Amniotic epithelial cell (primary cell): ENCODE measurements at regions not wholly inside any gene's neighbourhood (a gene's known extent, or its start where the extent isn't known, plus 50 kb on each side); places are given as distances from the start of the nearest gene placed in this dataset.
"Not testable (repeated sequence)": the region's sequence is repeated elsewhere in the genome, so short reads cannot be mapped to it uniquely, and the experiment has no call there.

Source experiments
- DNase-seq: peaks from one replicate; pipeline ENCODE4 v3.0.0-alpha.2; 2010; ENCODE audit warnings: low read depth

DNA sequence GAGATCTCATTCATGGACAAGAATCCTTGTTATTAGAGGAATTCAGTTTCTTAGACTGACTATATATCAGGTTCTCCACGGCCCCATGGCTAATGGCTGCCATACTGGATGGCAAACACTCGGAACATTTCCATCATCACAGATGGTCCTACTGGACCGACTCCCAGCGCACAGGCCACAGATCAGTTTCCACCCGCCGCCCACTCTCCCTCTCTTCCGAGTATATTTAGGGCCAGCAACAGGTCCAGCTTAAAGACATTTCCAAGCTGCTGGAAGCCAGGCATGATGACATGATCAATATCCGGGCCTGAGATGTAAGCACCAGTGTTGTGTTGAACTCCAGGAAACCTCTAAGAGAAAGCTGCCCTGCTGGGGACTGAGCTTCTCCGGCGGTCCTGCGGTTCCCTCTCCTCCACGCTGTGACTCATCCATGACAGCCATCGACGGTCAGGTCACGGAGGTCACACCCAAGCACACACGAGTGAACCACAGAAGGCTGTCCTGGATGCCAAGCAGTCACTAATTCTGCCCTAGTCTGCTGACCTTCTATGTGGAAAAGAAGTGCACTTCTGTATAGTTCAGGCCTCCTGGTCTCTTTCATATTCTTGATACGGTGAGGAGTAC is 64.4 kb upstream of the LPCAT1 start:
- DNase-seq, result not testable (repeated sequence)

DNA sequence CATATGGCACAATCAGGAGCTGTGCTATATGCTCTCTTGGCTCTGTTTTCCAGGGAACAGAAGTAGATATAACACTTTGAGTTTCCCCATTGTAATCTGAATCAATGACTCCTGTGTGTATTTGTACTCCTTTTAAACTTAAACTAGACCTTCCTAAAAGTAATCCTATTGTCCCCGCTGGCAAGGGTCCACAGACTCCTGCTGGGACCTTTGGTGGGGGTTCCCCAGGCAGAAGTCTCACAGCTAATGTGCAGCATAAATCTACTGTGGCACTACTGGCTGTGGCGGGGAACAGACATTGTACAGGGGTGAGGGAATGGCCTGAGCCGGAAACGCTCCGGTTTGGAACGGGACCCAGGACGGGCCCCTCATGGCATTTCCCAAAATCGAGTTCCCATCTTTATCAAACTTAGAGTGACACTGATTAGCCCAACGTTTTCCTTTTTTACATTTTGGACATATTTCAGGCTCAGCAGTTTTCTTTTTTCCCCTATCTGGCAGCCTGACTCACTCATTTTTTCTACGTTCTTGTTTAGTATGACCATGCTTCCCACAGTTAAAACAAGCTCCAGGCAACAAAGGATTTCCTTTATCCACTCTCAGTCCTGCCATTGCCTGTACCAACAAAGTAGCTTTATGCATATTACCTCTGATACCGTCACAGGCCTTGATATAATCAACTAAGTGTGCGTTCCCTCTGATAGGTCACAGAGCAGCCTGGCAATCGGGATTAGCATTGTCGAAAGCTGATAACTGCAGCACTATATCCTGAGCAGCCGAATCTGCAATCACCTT is 59.5 kb upstream of the LPCAT1 start:
- DNase-seq, result not testable (repeated sequence)

DNA sequence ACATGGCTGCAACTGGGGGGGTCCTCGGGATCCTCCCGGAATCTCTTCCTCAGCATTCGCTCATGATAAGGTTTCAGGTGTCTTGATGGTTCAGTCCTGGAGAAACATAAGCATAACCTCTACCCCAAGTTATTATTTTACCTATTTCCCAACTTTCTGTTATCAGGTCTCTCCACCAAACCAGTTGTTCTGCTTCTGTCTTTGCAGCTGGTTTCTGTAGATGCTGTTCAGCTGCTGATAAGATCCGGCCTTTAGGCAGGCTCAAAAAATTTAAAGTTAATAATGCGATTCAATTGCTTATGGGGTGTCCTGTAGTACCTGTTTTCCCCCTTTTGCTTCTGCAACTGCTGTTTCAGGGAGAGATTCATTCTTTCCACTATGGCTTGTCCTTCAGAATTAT is 55.6 kb upstream of the LPCAT1 start:
- not testable (repeated sequence) for DNase-seq

DNA sequence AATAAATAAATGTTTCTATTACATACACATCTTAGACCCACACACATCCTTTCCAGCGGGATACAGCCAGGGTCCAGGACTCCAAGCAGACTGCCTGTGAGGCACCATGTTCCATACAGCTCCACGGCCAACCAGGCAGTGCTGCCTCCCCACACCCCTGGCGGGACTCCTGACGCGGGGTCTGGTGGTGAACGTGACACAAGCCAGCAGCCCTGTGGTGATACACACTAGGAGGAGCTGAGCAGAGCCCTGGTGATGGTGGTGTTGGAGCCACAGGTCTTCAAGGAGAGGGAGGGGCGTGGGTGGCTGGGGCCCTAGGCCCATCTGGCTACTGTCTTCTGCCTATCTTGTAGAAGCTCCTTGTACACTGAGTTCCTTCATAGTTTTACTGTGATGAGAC is 53.1 kb upstream of the LPCAT1 start:
- DNase-seq, result peak; percentile 26

DNA sequence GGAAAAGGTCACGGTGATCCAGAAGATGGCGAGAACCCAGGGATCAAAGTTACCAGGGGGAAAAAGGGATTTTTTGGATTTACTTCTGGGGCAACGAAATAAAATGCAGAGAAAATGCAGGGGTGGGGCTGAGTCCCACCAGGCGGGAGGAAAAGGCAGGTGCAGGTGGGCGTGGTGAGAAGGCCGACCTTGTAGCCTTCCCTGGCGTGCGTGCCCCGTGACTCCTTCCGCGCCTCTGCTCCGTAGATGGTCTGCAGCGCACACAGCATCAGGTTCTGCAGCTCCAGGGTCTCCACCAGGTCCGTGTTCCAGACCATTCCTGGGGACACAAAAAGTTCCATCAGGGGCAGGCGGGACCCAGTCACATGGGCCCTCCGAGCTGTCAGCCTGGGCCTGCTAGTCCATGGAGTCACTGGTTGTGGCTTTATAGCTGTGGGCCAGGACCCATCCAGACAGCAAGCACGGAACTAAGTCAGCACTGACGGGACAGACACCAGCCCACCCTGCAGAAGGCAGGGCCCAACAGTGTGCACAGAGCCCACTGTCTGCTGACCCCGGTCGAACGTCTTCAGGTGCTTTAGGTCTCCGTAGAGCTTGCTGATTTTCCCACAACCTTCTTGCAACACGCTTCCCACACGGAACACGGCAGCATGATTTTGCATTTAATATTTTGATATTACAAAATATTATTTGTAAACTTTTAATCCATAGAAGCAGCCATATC is 52.4 kb upstream of the LPCAT1 start:
- not testable (repeated sequence) for DNase-seq

DNA sequence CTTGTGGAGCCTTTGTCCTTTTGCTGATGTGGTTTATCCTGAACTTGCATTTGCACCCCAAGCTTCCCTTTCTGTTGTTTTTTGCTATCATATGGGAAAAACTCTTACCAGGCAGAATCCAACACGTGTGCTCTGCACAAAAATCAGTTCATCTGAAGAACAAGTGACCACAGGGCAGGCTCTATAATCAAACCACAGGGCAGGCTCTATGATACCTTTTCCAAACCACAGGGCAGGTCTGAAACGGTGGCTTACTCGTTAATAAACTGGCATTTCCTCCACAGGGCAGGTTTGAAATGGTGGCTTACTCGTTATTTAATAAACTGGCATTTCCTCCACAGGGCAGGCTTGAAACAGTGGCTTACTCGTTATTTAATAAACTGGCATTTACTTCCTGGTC is 51.7 kb upstream of the LPCAT1 start:
- not testable (repeated sequence) for DNase-seq

DNA sequence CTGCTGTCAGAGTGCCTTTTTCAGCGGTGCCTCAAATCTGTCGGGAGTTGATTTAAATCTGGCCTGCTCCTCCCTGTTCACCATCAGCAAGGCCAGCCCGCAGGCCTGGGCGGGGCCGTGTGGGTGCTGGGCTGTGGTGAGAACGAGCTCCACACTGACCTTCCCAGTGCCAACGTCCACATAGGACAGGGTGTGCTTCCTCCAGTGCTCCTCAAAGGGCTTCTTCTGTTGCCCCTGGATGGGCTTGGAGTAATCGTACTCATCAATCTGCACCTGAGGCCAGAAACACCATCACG is 50.2 kb upstream of the LPCAT1 start:
- not testable (repeated sequence) for DNase-seq

DNA sequence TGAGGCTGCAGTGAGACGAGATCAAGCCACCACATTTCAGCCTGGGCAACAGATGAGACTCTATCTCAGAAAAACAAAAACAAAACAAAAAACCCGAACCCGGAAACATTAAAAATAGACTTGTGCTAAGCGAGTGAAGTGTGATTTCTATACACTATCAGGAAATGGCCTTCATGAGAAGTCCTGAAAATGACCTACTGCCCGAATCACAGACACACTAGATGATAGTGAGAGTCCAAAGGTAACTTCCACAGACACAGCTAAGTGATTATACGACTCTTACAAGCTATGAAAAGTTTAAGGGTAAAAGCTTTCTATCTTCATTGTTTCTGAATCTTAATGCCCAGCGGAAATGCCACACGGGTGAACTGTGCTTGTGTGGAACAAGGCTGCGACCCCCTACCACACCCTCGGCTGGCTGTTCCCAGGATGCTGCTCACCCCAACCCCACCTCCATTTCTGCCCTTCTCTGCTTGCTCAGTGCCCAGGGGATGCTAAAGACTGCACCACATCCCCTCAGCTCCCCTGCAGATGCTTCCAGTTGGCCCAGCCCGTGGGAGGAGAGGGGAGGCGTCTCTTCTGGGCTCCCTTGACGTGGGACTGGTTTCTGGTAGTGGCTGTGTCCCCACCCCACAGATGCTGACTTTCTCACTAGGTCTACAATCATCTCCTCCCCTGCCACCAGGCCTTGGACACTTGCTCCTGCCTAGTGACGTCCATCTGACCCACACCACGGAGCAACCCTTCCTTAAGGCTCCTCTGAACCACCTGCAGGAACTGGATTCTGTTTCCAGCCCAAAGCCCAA is 49.7 kb upstream of the LPCAT1 start:
- DNase-seq, result not testable (repeated sequence)
